Epithelial cell of esophagus (primary cell): ENCODE measurements at regions not wholly inside any gene's neighbourhood (a gene's known extent, or its start where the extent isn't known, plus 50 kb on each side); places are given as distances from the start of the nearest gene placed in this dataset.
A peak's percentile ranks its signal among the peaks of the same experiment; 100 is the strongest.
"Not testable (repeated sequence)": the region's sequence is repeated elsewhere in the genome, so short reads cannot be mapped to it uniquely, and the experiment has no call there.

ENCODE experiments used
- DNase-seq: peaks from one replicate; pipeline ENCODE4 v3.0.0; 2010; ENCODE audit warnings: low read depth
- H3K4me3 ChIP-seq: 2 replicates; pipeline ENCODE4 v1.5.1; 2011; ENCODE audit warnings: mild to moderate bottlenecking, low read length, control low read depth
- CTCF ChIP-seq: IDR thresholded peaks from 2 replicates; pipeline ENCODE4 v1.5.1; 2011; ENCODE audit warnings: low read depth, mild to moderate bottlenecking, low read length, control low read depth, inconsistent platforms; ENCODE audit not compliant: insufficient read depth; ENCODE audit errors: missing control alignments

- peak; percentile 72 for DNase-seq
These were observed 180.4 kb upstream of the NOTCH2NLA start for GRCh38 chr1:146409116-146409801.

GRCh38 chr1:146401281-146401825, 172.5 kb upstream of the NOTCH2NLA start:
- peak; percentile 6 for DNase-seq
- H3K4me3 ChIP-seq: not testable (repeated sequence)
- peak; percentile 49 for TF ChIP-seq CTCF

More at GRCh38 chr1:146409116-146409801, 180.4 kb upstream of the NOTCH2NLA start:
- not testable (repeated sequence) for H3K4me3 ChIP-seq

GRCh38 chr1:146400173-146401121, 171.6 kb upstream of the NOTCH2NLA start:
- DNase-seq, H3K4me3 ChIP-seq: not testable (repeated sequence)

GRCh38 chr1:146399225-146399624, 170.4 kb upstream of the NOTCH2NLA start:
- not testable (repeated sequence) for DNase-seq, H3K4me3 ChIP-seq

GRCh38 chr1:146396801-146397200, 168.0 kb upstream of the NOTCH2NLA start:
- H3K4me3 ChIP-seq, DNase-seq: not testable (repeated sequence)

GRCh38 chr1:146396242-146396641, 167.4 kb upstream of the NOTCH2NLA start:
- not testable (repeated sequence) for DNase-seq, H3K4me3 ChIP-seq

GRCh38 chr1:146393796-146394195, 165.0 kb upstream of the NOTCH2NLA start:
- DNase-seq: not testable (repeated sequence)

GRCh38 chr1:146393154-146393553, 164.3 kb upstream of the NOTCH2NLA start:
- H3K4me3 ChIP-seq, DNase-seq: not testable (repeated sequence)

More at GRCh38 chr1:146393796-146394195, 165.0 kb upstream of the NOTCH2NLA start:
- H3K4me3 ChIP-seq: not testable (repeated sequence)

- not testable (repeated sequence) for DNase-seq, H3K4me3 ChIP-seq
These were observed 160.4 kb upstream of the NOTCH2NLA start for GRCh38 chr1:146389178-146389577.

- H3K4me3 ChIP-seq: not testable (repeated sequence)
- DNase-seq: peak; percentile 4
These were observed 159.1 kb upstream of the NOTCH2NLA start for GRCh38 chr1:146387750-146388469.

- DNase-seq: peak; percentile 93
These were observed 158.3 kb upstream of the NOTCH2NLA start for GRCh38 chr1:146386851-146387749.

GRCh38 chr1:146381196-146381595, 152.4 kb upstream of the NOTCH2NLA start:
- H3K4me3 ChIP-seq, DNase-seq: not testable (repeated sequence)

More at GRCh38 chr1:146386851-146387749, 158.3 kb upstream of the NOTCH2NLA start:
- H3K4me3 ChIP-seq: peak overlapping the region; percentile 47

GRCh38 chr1:146376708-146377496, 148.1 kb upstream of the NOTCH2NLA start:
- DNase-seq: peak; percentile 95
- peak overlapping the region; percentile 10 for H3K4me3 ChIP-seq

GRCh38 chr1:146376309-146376707, 147.5 kb upstream of the NOTCH2NLA start:
- H3K4me3 ChIP-seq: peak overlapping the region; percentile 30
- DNase-seq: peak; percentile 74

GRCh38 chr1:146375108-146375507, 146.3 kb upstream of the NOTCH2NLA start:
- not testable (repeated sequence) for DNase-seq, H3K4me3 ChIP-seq

GRCh38 chr1:146369940-146370339, 141.1 kb upstream of the NOTCH2NLA start:
- DNase-seq: peak; percentile 82
- peak overlapping the region; percentile 20 for H3K4me3 ChIP-seq
